HG02798 (cell line): ENCODE measurements at regions not wholly inside any gene's neighbourhood (a gene's known extent, or its start where the extent isn't known, plus 50 kb on each side); places are given as distances from the start of the nearest gene placed in this dataset.

ENCODE experiments used
- ATAC-seq: cut with Tn5 transposase; IDR thresholded peaks from one replicate; pipeline ENCODE4 v1.9.1; 2021; ENCODE audit warnings: mild to moderate bottlenecking; ENCODE audit not compliant: unreplicated experiment, poor library complexity

GRCh38 chr2:16324544-16324937 lies 341.1 kb downstream of the CYRIA start:
- no peak for ATAC-seq

DNA sequence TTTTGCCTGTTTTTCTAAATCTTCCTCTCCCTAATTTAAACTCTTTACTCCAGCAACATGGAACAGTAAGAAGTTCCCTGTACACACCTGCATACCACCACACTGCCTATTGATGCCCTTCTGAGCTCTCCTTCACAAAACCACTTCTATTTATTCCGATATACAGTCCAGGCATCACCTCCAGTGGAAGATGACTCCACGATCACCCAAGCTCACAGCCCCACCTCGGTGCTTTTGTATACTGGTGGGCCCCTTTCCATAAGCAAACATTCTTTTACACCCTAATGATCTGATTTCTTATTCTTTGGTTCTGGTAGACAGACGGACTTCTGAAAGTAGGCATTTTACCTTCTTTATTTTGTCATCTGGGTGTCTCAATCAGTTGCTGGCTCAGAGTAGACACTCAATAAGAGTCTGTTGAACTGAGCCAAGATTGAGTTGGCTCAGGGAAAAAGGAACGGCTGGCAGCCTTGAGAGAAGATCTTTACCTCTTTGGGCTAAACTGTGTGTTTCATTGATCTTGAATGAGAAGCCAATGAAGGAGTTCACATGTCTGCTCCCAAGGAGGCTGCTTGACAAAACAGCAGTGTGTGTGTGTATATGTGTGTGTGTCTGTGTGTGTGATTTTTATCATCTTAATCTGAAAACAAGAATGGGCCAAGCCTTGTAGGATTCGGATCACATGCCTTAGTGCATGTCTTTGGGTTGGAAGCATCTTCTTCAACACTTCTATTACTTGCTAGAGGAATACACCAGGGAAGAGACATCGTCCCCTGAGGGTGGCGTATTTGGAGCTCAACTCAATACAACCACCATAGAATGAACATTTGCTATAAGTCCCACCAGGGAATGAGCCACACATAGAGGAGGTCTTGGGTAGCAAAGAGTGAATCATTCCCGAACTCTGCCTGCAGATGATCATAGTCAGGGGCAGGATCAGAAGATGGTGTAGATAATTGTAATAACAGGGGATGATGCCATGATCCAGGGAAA lies 341.8 kb downstream of the CYRIA start:
- ATAC-seq = no peak

- no peak for ATAC-seq
Measured at GRCh38 chr2:16323126-16323520, 342.5 kb downstream of the CYRIA start.

GRCh38 chr2:16322308-16323125 lies 343.1 kb downstream of the CYRIA start:
- no peak for ATAC-seq

DNA sequence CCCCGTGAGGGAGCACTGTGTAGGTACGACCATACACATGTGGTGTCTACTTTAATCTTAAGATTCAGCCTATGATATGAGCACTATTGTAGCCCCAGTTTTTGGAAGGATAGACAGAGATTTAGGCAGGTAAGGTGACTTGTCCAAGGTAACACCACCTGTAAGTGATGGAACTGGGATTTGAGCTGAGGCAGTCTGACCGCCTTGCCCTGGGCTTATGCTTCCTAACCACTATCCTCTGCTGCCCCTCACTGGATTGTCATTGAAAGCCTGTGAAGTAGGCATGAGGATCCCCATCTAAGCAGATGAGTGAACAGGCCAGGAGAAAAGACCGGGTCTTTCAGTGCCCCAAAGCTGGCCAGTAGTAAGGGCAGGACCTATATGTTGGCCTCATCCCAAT lies 343.8 kb downstream of the CYRIA start:
- no peak for ATAC-seq

GRCh38 chr2:16321256-16321655 lies 344.4 kb downstream of the CYRIA start:
- no peak for ATAC-seq

GRCh38 chr2:16320716-16321115 lies 344.9 kb downstream of the CYRIA start:
- ATAC-seq = no peak

DNA sequence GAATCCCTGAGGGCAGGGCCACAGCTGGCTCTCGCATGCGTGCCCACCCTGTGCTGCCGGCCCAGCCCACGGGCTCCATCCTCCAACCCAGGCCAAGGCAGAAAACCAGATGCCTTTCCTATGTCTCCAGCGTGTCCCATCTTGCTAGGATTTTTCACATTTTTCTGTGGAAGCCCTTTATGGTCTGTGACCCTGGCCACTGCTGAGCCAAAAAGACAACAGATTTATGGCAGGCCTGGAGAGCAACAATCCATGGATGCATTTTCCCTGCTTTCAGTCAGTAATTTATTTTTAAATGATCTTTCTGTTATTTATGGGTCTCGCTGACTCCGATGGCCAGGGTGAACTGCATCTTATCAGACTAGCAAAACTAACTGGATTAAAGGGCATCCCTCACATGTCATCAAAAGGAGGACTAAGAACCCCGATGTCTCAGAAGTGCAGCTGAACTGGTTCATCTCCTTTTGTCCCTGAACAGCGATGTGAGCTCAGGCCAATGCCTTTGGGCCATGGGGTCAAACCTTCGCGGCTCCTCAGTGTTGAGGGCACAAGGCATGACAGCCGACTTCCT lies 346.0 kb downstream of the CYRIA start:
- ATAC-seq = no peak

- ATAC-seq = no peak
Measured at GRCh38 chr2:16318474-16319195, 347.0 kb downstream of the CYRIA start.

DNA sequence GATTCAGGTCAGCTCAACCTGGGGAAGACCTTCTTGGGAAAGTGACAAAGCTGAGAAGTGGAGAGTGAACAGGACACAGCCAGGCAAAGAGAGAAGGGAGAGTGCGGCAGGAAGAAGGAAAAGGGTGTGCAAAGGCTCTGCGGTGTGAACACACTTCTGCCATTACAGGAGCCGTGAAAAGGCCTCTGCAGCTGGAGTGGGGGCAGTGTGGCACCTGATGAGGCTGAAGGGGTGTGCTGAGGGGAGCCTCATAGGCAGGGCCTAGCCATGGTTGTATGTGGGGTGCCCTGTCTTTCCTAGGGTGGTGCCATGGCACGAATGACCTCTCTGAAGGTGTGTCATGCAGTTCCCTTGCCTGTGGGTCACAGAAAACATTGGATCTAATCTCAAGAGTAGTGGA lies 347.6 kb downstream of the CYRIA start:
- no peak for ATAC-seq

DNA sequence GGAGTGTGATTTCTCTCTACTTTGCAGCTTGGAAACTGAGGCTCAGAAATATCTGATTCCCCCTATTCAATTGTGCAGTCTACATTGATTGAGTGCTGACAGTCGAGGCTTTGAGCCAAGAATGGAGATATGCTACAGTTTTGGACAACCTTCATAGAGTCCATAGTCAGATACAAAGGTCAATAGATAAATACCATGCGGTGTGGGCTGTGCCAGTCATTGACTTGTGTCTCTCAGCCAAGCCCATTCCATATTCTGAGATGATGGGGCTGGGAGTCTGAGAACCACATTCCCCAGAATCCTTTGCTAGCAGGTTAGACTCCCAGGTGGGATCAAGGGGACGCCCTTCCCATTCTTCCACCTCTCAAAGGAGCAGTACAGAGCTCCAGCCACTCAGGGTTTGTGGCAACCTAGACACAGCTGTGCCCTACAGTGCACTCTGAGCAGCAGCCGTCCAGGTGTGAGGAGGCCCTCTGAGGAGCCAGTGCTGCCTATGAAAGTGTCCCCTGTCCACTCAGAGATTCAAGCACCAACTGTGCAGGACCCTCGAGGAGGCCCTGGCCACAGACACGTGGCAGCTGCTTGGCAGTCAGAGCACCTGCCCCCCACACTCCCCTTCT lies 348.3 kb downstream of the CYRIA start:
- ATAC-seq = no peak

DNA sequence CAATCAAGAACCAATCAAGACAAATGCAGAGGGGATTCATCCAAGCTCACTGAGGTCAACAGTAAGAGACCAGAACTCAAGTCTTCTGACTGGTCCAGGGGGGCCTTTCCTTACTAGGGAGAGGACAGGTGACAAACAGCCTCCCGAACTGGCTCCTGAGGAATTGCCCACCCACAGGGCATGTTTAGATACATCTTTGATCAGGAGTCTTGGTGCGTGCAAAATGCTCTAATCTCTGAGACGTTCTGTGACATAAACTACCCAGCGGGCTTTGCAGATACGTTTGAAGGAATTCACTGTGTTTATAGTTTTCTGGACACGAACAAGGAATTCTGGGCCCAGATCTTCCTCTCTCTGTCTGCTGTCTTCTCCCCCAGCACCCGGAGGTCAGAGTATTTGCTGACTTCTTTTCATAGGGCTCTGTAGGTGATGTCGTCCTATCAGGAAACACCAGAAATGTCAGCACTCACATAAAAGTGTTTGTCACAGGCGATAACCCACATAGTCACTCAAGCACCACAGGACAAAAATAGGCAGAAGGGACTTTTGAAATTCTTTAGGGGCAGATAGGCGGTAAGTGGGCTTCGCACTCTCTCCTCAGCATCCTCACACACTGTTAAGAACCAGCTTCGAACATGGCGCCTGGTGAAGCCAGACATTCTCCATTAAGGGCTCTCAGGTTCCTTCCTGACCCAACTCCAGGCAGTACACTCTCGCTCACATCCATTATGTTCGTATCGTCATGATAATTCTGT lies 349.0 kb downstream of the CYRIA start:
- ATAC-seq = no peak

- no peak for ATAC-seq
Measured at GRCh38 chr2:16315908-16316307, 349.7 kb downstream of the CYRIA start.

DNA sequence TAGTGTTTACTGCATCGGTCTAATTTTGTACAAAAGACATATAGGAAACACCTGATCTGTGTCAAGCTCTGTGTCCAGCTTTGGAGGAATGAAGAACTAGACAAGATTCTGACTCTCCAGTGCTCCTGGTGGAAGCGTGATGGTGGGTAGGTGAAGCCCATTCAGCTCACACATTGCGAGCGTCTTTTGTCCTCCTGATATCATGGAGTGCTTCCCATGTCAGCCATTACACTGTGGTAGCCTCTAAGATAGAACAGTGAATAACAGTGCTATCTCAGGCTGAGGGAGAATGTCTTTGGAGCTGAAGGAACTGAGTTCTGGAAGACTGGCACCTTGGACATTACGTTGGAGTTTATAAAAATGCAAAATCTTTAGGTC lies 350.2 kb downstream of the CYRIA start:
- no peak for ATAC-seq

DNA sequence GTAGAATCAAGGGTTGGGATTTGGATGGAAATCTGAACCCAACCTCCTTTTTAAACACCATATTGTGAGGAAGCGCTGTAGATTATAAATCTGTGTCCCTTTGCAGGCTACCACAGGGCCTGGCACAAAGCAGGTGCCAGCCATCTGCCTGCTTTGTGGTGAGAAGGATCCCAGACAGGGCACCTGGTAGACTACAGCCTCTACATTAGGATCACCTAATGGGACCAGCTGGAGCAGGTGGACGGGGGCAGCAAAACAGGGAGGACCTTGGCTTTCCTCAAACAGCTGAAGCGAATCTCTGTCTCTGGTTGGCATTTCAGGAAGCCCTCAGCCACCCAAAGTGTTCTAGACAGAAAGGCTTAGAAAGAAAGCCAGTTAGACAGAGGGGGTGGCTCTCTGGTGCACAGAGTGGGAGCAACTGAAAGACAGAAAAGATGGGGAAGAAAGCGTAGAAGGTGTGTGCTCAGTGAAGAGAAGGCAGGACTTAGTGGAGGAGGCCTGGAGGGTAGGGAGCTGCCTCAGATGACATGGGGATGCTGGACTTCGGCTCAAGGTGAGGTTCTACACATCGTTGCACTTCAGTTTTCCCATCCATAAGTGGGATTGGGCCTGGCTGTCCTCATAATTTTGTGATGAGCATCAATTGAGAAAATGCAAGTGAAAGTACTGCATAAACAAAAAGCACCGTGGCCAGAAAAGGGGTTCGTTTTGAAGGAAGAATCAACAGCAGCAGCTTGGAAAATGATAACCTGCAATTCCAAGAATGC lies 350.8 kb downstream of the CYRIA start:
- ATAC-seq = no peak

GRCh38 chr2:16314001-16314400 lies 351.6 kb downstream of the CYRIA start:
- no peak for ATAC-seq

GRCh38 chr2:16313235-16313975 lies 352.2 kb downstream of the CYRIA start:
- no peak for ATAC-seq

DNA sequence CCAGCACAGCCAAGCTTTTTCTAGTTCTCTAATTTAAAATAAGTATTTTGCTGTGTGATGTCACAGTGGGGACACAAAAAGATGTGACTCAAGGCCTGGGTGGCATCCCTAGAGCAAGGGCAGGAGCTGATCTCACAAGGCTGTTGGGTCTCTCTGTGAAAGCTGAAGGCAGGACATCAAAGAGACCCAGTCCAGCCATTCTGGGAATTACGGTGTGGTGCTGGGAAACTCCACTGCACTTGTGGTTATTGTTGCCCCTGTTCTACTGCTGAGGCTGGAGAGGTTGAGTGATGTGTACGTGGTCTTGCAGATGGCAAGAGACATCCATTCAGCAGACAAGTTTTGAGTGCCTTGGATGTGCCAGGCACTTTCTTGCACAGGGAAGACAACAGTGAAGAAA lies 352.9 kb downstream of the CYRIA start:
- ATAC-seq = no peak
